ENCODE measurements at regions not wholly inside any gene's neighbourhood (a gene's known extent, or its start where the extent isn't known, plus 50 kb on each side); places are given as distances from the start of the nearest gene placed in this dataset.

DNA sequence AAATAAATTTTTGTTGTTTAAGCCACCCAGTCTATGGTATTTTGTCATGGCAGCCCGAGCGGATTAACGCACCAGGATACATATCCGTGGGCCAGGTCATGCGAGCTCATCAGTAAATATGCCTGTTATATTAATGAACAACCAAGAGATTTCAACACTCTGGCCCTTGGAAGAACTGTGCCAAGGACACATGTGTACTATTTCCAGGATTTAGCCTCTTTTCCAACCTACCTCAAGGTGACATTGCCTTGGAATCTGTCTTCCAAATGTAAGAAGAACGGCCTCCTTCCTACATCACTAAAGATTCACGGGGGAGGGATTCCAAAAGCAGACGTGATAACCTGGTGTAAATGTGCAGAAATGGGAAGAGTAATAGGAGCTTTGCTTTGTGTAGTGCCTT, 72.8 kb upstream of the DYNLRB2 start:
- Histone ChIP-seq H3K9me3 (replicated peaks; ENCODE audit: control insufficient read depth, insufficient read depth, low read length) (no peaks in the 10 kb centered on the region), H3K4me3 (replicated peaks in 1 of 3; ENCODE audit: insufficient read depth in 1 of 3, low read depth in 1 of 3, low read length in 3 of 3) (no peak overlapping the region), H3K4me2 (ENCODE audit: insufficient read depth, low read length) (no peak overlapping the region), H3K27me3 (ENCODE audit: control insufficient read depth in 2 of 2, insufficient read depth in 2 of 2, low read length in 2 of 2) (no peaks in the 10 kb centered on the region), H2AFZ (ENCODE audit: low read depth, low read length) (no peak overlapping the region), H4K20me1 (replicated peaks; ENCODE audit: control insufficient read depth, extremely low read depth, insufficient read depth, low read length) (no peaks in the 10 kb centered on the region), H3K9me1 (replicated peaks; ENCODE audit: control insufficient read depth, extremely low read depth, insufficient read depth, low read length) (no peaks in the 10 kb centered on the region), H3K36me3 (ENCODE audit: control insufficient read depth in 2 of 2, extremely low read depth in 1 of 2, insufficient read depth in 2 of 2, low read length in 2 of 2) (no peaks in the 10 kb centered on the region), H3K79me2 (ENCODE audit: control insufficient read depth, insufficient read depth, low read length) (no peaks in the 10 kb centered on the region), H3K27ac (ENCODE audit: insufficient read depth, low read depth, low read length) (no peak overlapping the region), H3K4me1 (ENCODE audit: control insufficient read depth, extremely low read depth, insufficient read depth, low read length) (no peaks in the 10 kb centered on the region), H3K9ac (replicated peaks; ENCODE audit: extremely low read depth, insufficient read depth, low read length) (no peak overlapping the region)
- POLR2A ChIA-PET, result interaction anchor here (0.6 kb wide), 1 partner anchor 108 kb away, joined by 4 read pairs; no protein-coding TSS in a partner anchor
- no peak for DNase-seq (ENCODE audit: low read depth, low spot score)
- intact Hi-C loops (cut with micrococcal nuclease), result no loop called here
- dilution Hi-C loops (cut with MboI; ENCODE audit: extremely low pct_ligation_motif_present, low sequenced_read_pairs), result no loop called here
- FAIRE-seq, result no peak
- TF ChIP-seq FOS (IDR thresholded peaks at IDR 0.05; ENCODE audit: borderline replicate concordance, insufficient read depth, low read length), result no peak
- TF ChIP-seq MYC (IDR thresholded peaks at IDR 0.05; ENCODE audit: low read depth, low read length), result no peak
- TF ChIP-seq, protein P1, sequence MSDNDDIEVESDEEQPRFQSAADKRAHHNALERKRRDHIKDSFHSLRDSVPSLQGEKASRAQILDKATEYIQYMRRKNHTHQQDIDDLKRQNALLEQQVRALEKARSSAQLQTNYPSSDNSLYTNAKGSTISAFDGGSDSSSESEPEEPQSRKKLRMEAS (IDR thresholded peaks at IDR 0.05; ENCODE audit: insufficient read depth, insufficient read length), result no peak
- TF ChIP-seq GATA2 (IDR thresholded peaks at IDR 0.05; ENCODE audit: insufficient read depth, insufficient read length, low read depth, low read length), result no peak
- TF ChIP-seq, protein P2, sequence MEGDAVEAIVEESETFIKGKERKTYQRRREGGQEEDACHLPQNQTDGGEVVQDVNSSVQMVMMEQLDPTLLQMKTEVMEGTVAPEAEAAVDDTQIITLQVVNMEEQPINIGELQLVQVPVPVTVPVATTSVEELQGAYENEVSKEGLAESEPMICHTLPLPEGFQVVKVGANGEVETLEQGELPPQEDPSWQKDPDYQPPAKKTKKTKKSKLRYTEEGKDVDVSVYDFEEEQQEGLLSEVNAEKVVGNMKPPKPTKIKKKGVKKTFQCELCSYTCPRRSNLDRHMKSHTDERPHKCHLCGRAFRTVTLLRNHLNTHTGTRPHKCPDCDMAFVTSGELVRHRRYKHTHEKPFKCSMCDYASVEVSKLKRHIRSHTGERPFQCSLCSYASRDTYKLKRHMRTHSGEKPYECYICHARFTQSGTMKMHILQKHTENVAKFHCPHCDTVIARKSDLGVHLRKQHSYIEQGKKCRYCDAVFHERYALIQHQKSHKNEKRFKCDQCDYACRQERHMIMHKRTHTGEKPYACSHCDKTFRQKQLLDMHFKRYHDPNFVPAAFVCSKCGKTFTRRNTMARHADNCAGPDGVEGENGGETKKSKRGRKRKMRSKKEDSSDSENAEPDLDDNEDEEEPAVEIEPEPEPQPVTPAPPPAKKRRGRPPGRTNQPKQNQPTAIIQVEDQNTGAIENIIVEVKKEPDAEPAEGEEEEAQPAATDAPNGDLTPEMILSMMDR (IDR thresholded peaks at IDR 0.05; ENCODE audit: extremely low read depth in 1 of 2, insufficient read depth in 1 of 2, low read depth in 1 of 2, low read length in 2 of 2), result no peak
- no peak for TF ChIP-seq POLR2AphosphoS5 (IDR thresholded peaks at IDR 0.05; ENCODE audit: insufficient read depth, low read depth, low read length)
- TF ChIP-seq JUN (IDR thresholded peaks at IDR 0.05; ENCODE audit: borderline replicate concordance, insufficient read depth, insufficient read length, low read depth), result no peak
- TF ChIP-seq POLR2A (IDR thresholded peaks at IDR 0.05; ENCODE audit: low read depth, low read length), result no peak
- no peak for TF ChIP-seq EZH2 (IDR thresholded peaks at IDR 0.05; ENCODE audit: borderline replicate concordance, low read depth, low read length, severe bottlenecking)
- CTCF ChIA-PET, result no interaction called here
- BruUV-seq (replicated peaks), result no TSS peak

Measured in endothelial cell of umbilical vein (primary cell).